COR-L47 (cell line): ENCODE measurements at regions not wholly inside any gene's neighbourhood (a gene's known extent, or its start where the extent isn't known, plus 50 kb on each side); places are given as distances from the start of the nearest gene placed in this dataset.
A peak's percentile ranks its signal among the peaks of the same experiment; 100 is the strongest.

Experiments used
- DNase-seq: peaks from one replicate; lab custom pipeline; 2025; lab: John Stamatoyannopoulos, UW

GRCh38 chr11:8340296-8340695, 76.6 kb upstream of the LMO1 start:
- no peak for DNase-seq

- no peak for DNase-seq
Measured at GRCh38 chr11:8339592-8340022, 75.9 kb upstream of the LMO1 start.

- DNase-seq = no peak
Measured at GRCh38 chr11:8338138-8338537, 74.5 kb upstream of the LMO1 start.

GRCh38 chr11:8337130-8337795, 73.6 kb upstream of the LMO1 start:
- DNase-seq = no peak

- no peak for DNase-seq
Measured at GRCh38 chr11:8336356-8337129, 72.9 kb upstream of the LMO1 start.

- no peak for DNase-seq
Measured at GRCh38 chr11:8335683-8336082, 72.0 kb upstream of the LMO1 start.

- no peak for DNase-seq
Measured at GRCh38 chr11:8335186-8335585, 71.5 kb upstream of the LMO1 start.

GRCh38 chr11:8333811-8334401, 70.2 kb upstream of the LMO1 start:
- no peak for DNase-seq

- no peak for DNase-seq
Measured at GRCh38 chr11:8333376-8333775, 69.7 kb upstream of the LMO1 start.

GRCh38 chr11:8332891-8333290, 69.2 kb upstream of the LMO1 start:
- no peak for DNase-seq

GRCh38 chr11:8332196-8332595, 68.5 kb upstream of the LMO1 start:
- no peak for DNase-seq

- DNase-seq = no peak
Measured at GRCh38 chr11:8331767-8332166, 68.1 kb upstream of the LMO1 start.

- no peak for DNase-seq
Measured at GRCh38 chr11:8330896-8331295, 67.2 kb upstream of the LMO1 start.

- DNase-seq = no peak
Measured at GRCh38 chr11:8330404-8330803, 66.7 kb upstream of the LMO1 start.

GRCh38 chr11:8329847-8330361, 66.2 kb upstream of the LMO1 start:
- DNase-seq = peak; percentile 55

GRCh38 chr11:8329336-8329735, 65.7 kb upstream of the LMO1 start:
- no peak for DNase-seq

GRCh38 chr11:8328848-8329330, 65.2 kb upstream of the LMO1 start:
- peak; percentile 73 for DNase-seq

GRCh38 chr11:8328231-8328794, 64.6 kb upstream of the LMO1 start:
- DNase-seq = no peak

- DNase-seq = no peak
Measured at GRCh38 chr11:8327761-8328192, 64.1 kb upstream of the LMO1 start.

- no peak for DNase-seq
Measured at GRCh38 chr11:8326337-8326736, 62.7 kb upstream of the LMO1 start.

GRCh38 chr11:8325591-8326304, 62.1 kb upstream of the LMO1 start:
- no peak for DNase-seq
